ENCODE measurements at regions not wholly inside any gene's neighbourhood (a gene's known extent, or its start where the extent isn't known, plus 50 kb on each side); places are given as distances from the start of the nearest gene placed in this dataset.

- FAIRE-seq: no peak
- dilution Hi-C loops (cut with MboI; ENCODE audit: extremely low pct_ligation_motif_present, low sequenced_read_pairs) (no loop called here), intact Hi-C loops (cut with micrococcal nuclease) (no loop called here)
- no peak for DNase-seq (ENCODE audit: low read depth, low spot score)
- H4K20me1 ChIP-seq (replicated peaks; ENCODE audit: control insufficient read depth, extremely low read depth, insufficient read depth, low read length): no peaks in the 10 kb centered on the region
- H3K9me3 ChIP-seq (replicated peaks; ENCODE audit: control insufficient read depth, insufficient read depth, low read length): no peaks in the 10 kb centered on the region
- H3K4me1 ChIP-seq (ENCODE audit: control insufficient read depth, extremely low read depth, insufficient read depth, low read length): no peaks in the 10 kb centered on the region
- no peaks in the 10 kb centered on the region for H3K36me3 ChIP-seq (ENCODE audit: control insufficient read depth in 2 of 2, extremely low read depth in 1 of 2, insufficient read depth in 2 of 2, low read length in 2 of 2)
- H3K27ac ChIP-seq (ENCODE audit: insufficient read depth, low read depth, low read length): no peak overlapping the region
- H3K9ac ChIP-seq (replicated peaks; ENCODE audit: extremely low read depth, insufficient read depth, low read length): no peak overlapping the region
- BruUV-seq (replicated peaks): no TSS peak
- POLR2A ChIA-PET: no interaction called here
- no peak overlapping the region for H3K4me3 ChIP-seq (replicated peaks in 1 of 3; ENCODE audit: insufficient read depth in 1 of 3, low read depth in 1 of 3, low read length in 3 of 3)
- no peak overlapping the region for H3K4me2 ChIP-seq (ENCODE audit: insufficient read depth, low read length)
- no peak overlapping the region for H2AFZ ChIP-seq (ENCODE audit: low read depth, low read length)
- TF ChIP-seq EZH2 (IDR thresholded peaks at IDR 0.05; ENCODE audit: borderline replicate concordance, low read depth, low read length, severe bottlenecking): no peak
- no peak for TF ChIP-seq MYC (IDR thresholded peaks at IDR 0.05; ENCODE audit: low read depth, low read length)
- no peak for TF ChIP-seq JUN (IDR thresholded peaks at IDR 0.05; ENCODE audit: borderline replicate concordance, insufficient read depth, insufficient read length, low read depth)
- TF ChIP-seq GATA2 (IDR thresholded peaks at IDR 0.05; ENCODE audit: insufficient read depth, insufficient read length, low read depth, low read length): no peak
- no peak for TF ChIP-seq FOS (IDR thresholded peaks at IDR 0.05; ENCODE audit: borderline replicate concordance, insufficient read depth, low read length)
- TF ChIP-seq MAX (IDR thresholded peaks at IDR 0.05; ENCODE audit: insufficient read depth, insufficient read length): no peak
- TF ChIP-seq POLR2A (IDR thresholded peaks at IDR 0.05; ENCODE audit: low read depth, low read length): no peak
- TF ChIP-seq CTCF (IDR thresholded peaks at IDR 0.05; ENCODE audit: extremely low read depth in 1 of 2, insufficient read depth in 1 of 2, low read depth in 1 of 2, low read length in 2 of 2): no peak
- no peak for TF ChIP-seq POLR2AphosphoS5 (IDR thresholded peaks at IDR 0.05; ENCODE audit: insufficient read depth, low read depth, low read length)
- CTCF ChIA-PET: no interaction called here
- H3K9me1 ChIP-seq (replicated peaks; ENCODE audit: control insufficient read depth, extremely low read depth, insufficient read depth, low read length): no peaks in the 10 kb centered on the region
- H3K79me2 ChIP-seq (ENCODE audit: control insufficient read depth, insufficient read depth, low read length): no peaks in the 10 kb centered on the region
- no peaks in the 10 kb centered on the region for H3K27me3 ChIP-seq (ENCODE audit: control insufficient read depth in 2 of 2, insufficient read depth in 2 of 2, low read length in 2 of 2)
These were observed 710.6 kb upstream of the TMEM132C start for GRCh38 chr12:127556231-127556886.

Measured in endothelial cell of umbilical vein (primary cell).